ENCODE measurements at regions not wholly inside any gene's neighbourhood (a gene's known extent, or its start where the extent isn't known, plus 50 kb on each side); places are given as distances from the start of the nearest gene placed in this dataset.

GRCh38 chr9:89999176-89999533 lies 394.3 kb downstream of the GADD45G start:
- TF ChIP-seq CTCF (IDR thresholded peaks at IDR 0.05) (no peak), POLR2A (IDR thresholded peaks at IDR 0.05) (no peak)
